HFFc6 (cell line): ENCODE measurements at regions not wholly inside any gene's neighbourhood (a gene's known extent, or its start where the extent isn't known, plus 50 kb on each side); places are given as distances from the start of the nearest gene placed in this dataset.

Source experiments
- DNase-seq: peaks from one replicate; pipeline ENCODE4 v3.0.0-alpha.2; 2018
- H3K27ac Mint-ChIP-seq: 2 replicates; pipeline ENCODE4 v1.8.0; 2020; ENCODE audit warnings: mild to moderate bottlenecking, mixed read lengths
- H3K27me3 Mint-ChIP-seq: 2 replicates; pipeline ENCODE4 v1.8.0; 2021; ENCODE audit warnings: mild to moderate bottlenecking, moderate library complexity, mixed read lengths; ENCODE audit not compliant: insufficient read depth
- H3K36me3 Mint-ChIP-seq: 2 replicates; pipeline ENCODE4 v1.8.0; 2021; ENCODE audit warnings: low read depth, mixed read lengths
- H3K4me1 Mint-ChIP-seq: 2 replicates; pipeline ENCODE4 v1.8.0; 2020; ENCODE audit warnings: low read depth, mixed read lengths
- H3K4me3 Mint-ChIP-seq: 2 replicates; pipeline ENCODE4 v1.8.0; 2020; ENCODE audit warnings: mild to moderate bottlenecking, moderate library complexity, mixed read lengths
- H3K9me3 Mint-ChIP-seq: 2 replicates; pipeline ENCODE4 v1.8.0; 2020; ENCODE audit warnings: mild to moderate bottlenecking, mixed read lengths
- CTCF ChIP-seq: fragments of 200-600 bp; sonication (generic); IDR thresholded peaks from 2 replicates; pipeline ENCODE4 v1.5.0; 2021; ENCODE audit warnings: antibody characterized with exemption, mild to moderate bottlenecking

GRCh38 chr6:148211777-148212324 lies 130.8 kb upstream of the SASH1 start:
- H3K27ac Mint-ChIP-seq = no peak overlapping the region
- H3K4me3 Mint-ChIP-seq = no peak overlapping the region
- H3K9me3 Mint-ChIP-seq = no peaks in the 10 kb centered on the region
- H3K27me3 Mint-ChIP-seq = peaks cover 2% of the 10 kb centered on the region
- no peaks in the 10 kb centered on the region for H3K4me1 Mint-ChIP-seq
- no peak for TF ChIP-seq CTCF
- H3K36me3 Mint-ChIP-seq = no peaks in the 10 kb centered on the region
- DNase-seq = no peak

- DNase-seq = no peak
- no peaks in the 10 kb centered on the region for H3K4me1 Mint-ChIP-seq
- H3K36me3 Mint-ChIP-seq = no peaks in the 10 kb centered on the region
- no peak overlapping the region for H3K4me3 Mint-ChIP-seq
- TF ChIP-seq CTCF = no peak
- no peak overlapping the region for H3K27ac Mint-ChIP-seq
- H3K9me3 Mint-ChIP-seq = no peaks in the 10 kb centered on the region
- peaks cover 2% of the 10 kb centered on the region for H3K27me3 Mint-ChIP-seq
Observed at GRCh38 chr6:148212366-148212765, 130.3 kb upstream of the SASH1 start.

- DNase-seq = no peak
- Mint-ChIP-seq H3K36me3 (no peaks in the 10 kb centered on the region), H3K27ac (no peak overlapping the region), H3K4me1 (no peaks in the 10 kb centered on the region), H3K4me3 (no peak overlapping the region), H3K27me3 (peaks cover 2% of the 10 kb centered on the region), H3K9me3 (no peaks in the 10 kb centered on the region)
- no peak for TF ChIP-seq CTCF
Observed at GRCh38 chr6:148213366-148213765, 129.3 kb upstream of the SASH1 start.

- Mint-ChIP-seq H3K27me3 (no peaks in the 10 kb centered on the region; the same call in none of the 2 replicates), H3K9me3 (no peaks in the 10 kb centered on the region), H3K36me3 (no peaks in the 10 kb centered on the region), H3K27ac (no peak overlapping the region), H3K4me3 (no peak overlapping the region), H3K4me1 (no peaks in the 10 kb centered on the region)
- no peak for DNase-seq
- no peak for TF ChIP-seq CTCF
Observed at GRCh38 chr6:148214667-148215066, 128.0 kb upstream of the SASH1 start.

- Mint-ChIP-seq H3K4me3 (no peak overlapping the region), H3K27ac (no peak overlapping the region), H3K27me3 (no peaks in the 10 kb centered on the region; the same call in none of the 2 replicates), H3K9me3 (no peaks in the 10 kb centered on the region), H3K4me1 (peaks cover 12% of the 10 kb centered on the region), H3K36me3 (no peaks in the 10 kb centered on the region)
- no peak for TF ChIP-seq CTCF
- no peak for DNase-seq
Observed at GRCh38 chr6:148217051-148217450, 125.6 kb upstream of the SASH1 start.

- DNase-seq = no peak
- H3K4me3 Mint-ChIP-seq = no peak overlapping the region
- H3K36me3 Mint-ChIP-seq = no peaks in the 10 kb centered on the region
- H3K9me3 Mint-ChIP-seq = no peaks in the 10 kb centered on the region
- no peak for TF ChIP-seq CTCF
- H3K4me1 Mint-ChIP-seq = peaks cover 20% of the 10 kb centered on the region
- no peak overlapping the region for H3K27ac Mint-ChIP-seq
- no peaks in the 10 kb centered on the region; the same call in 1 of the 2 replicates for H3K27me3 Mint-ChIP-seq
Observed at GRCh38 chr6:148217921-148218320, 124.7 kb upstream of the SASH1 start.
